ENCODE measurements at regions not wholly inside any gene's neighbourhood (a gene's known extent, or its start where the extent isn't known, plus 50 kb on each side); places are given as distances from the start of the nearest gene placed in this dataset.
"Not testable (repeated sequence)": the region's sequence is repeated elsewhere in the genome, so short reads cannot be mapped to it uniquely, and the experiment has no call there.

DNA sequence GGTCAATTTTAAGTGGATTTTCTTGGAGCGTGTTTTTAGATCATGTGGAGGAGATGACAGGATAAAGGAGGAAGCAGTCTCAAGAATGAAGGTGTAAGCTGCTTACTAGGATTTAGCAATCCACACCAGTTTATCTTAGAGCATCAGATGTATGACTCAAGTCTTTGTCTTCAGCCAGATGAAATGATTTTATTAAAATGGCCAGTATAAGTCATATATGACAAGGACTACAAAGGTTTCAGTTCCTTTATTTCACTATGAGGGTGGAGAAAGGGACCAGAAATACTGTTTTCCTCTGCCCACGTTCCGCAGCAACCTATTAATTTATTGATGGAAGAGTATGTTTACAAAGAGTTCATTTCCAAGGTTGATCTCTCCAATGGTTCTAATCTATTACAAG, 970.5 kb upstream of the SLC39A10 start:
- no peak for DNase-seq (ENCODE audit: low read depth)

DNA sequence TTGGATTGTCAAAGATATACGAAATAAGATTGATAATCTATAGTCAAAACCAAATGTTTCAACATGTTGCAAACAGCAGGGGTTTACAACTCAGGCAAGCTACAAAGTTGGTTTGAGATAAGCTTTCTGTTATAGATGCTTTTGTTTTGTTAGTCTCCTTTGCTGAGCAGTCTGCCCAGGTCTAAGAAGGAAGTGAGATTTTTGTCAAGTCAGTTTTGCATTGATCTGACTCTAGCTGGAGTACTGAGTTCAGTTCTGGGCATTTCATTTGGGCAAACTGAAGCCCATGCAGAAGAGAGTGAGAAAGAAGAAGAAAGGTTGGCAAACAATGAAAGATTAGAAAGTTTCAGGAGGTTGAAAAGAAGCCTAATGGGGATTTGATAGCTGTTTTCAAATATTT, 983.0 kb upstream of the SLC39A10 start:
- no peak for DNase-seq (ENCODE audit: low read depth)

DNA sequence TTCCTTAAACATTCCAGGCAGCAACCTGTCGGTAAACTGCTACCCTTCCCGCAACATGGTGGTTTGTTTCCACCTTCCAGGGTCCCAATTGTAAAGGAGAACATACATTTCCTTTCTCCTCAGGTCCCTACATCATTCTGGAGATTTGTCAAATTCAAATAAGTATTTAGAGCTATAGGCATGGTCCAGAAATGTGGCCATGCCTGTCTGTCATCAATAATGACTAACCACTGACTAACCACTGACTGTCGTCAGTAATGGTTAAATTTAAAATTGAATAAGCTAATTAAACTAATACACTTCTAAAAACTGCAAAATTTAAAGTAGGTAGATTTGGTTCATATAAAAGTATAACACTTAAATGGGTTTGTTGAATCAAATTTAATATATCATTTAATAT, 984.0 kb upstream of the SLC39A10 start:
- DNase-seq (ENCODE audit: low read depth): no peak

DNA sequence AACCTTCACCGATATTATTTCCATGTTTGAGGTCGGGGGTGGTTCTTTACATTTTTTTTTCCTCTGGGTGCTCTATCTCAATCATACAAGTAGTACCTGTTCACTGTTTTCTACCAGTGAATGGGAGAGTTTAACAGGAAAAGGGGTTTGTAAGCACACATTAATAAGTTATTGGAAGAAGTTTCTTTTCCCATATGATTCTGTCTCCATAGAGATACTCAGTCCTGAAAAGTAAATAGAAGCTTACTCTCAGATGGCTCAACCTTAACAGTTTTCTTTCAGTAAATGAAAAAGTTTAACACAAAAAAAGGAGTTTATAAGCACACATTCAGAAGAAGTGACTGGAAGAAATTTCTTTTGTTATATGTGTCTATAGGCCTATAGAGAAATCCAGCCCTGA, 995.6 kb upstream of the SLC39A10 start:
- DNase-seq (ENCODE audit: low read depth): no peak

DNA sequence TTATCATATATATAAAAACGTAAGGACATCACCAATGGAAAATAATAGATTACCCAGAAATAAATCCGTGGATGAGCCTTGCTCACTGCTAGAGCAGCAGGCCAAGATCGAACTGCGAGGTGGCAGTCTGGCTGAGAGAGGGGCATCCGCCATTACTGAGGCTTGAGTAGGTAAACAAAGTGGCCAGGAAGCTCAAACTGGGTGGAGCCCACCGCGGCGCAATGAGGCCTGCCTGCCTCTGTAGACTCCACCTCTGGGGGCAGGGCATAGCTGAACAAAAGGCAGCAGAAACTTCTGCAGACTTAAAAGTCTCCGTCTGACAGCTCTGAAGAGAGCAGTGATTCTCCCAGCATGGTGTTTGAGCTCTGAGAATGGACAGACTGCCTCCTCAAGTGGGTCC, 1018.0 kb upstream of the SLC39A10 start:
- DNase-seq (ENCODE audit: low read depth): not testable (repeated sequence)

DNA sequence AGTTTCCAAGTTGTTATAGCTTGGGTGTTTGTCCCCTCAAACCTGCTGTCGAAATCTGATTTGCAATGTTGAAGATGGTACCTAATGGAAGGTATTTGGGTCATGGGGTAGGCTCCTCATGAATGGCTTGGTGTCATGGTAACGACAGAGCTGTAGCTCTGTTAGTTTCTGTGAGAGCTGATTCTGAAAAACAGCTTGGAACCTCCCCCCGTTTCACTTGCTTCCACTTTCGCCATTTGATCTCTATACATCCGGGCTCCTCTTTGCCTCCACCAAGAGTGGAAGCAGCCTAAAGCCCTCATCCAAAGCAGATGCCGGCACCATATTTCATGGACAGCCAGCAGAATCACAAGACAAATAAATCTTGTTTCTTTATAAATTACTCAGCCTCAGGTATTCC, 1035.1 kb upstream of the SLC39A10 start:
- DNase-seq (ENCODE audit: low read depth): no peak

DNA sequence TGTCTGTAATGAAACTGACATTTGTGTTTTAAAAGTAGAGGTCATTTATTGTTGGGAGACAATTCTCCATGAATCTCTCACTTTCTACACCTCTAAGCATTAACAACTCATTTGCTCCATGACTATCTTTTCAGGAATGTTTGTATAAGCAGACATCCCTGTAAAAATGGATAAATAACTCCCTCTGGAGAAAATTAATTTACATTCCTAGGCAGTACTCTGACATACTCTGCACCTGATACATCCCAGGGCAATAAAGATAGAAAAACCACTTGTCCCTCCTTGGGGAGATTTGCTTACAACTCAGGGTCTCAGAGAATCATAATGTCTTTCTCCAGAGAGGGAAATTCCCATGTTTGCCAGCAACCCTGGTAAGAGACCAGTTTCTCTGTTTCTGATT, 1037.7 kb upstream of the SLC39A10 start:
- DNase-seq (ENCODE audit: low read depth): no peak

DNA sequence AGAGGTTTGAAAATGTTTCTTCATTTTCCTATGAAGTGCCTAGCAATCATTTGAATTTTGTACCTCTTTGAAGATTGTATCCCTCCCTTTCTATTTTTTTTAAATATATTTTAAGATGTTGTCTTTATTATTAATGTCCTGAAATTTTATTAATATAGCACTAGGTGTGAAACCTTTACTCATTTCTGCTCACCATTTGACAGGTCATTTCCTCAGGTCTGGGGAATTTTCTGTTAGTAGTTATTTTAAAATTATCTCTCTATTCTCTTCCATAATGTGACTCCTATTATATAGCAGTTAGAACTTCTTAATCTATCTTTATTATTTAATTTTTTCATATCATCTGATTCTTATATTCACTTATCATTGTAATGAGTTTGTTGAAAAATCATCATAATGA, 1038.6 kb upstream of the SLC39A10 start:
- no peak for DNase-seq (ENCODE audit: low read depth)

DNA sequence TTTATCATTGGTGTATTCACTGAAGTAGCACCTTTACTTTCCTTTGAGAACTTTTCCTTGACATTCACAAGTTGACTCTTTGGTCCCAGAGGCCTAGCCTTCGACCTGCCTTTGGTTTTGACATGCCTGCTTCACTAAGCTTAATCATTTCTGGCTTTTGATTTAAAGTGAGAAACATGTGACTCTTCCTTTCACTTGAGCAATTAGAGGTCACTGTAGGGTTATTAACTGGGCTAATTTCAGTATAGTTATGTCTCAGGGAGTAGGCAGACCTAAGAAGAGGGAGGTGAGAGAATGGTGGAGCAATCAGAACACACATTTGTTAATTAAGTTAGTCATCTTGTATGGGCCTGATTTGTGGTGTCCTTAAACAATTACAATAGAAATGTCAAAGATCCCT, 1040.7 kb upstream of the SLC39A10 start:
- no peak for DNase-seq (ENCODE audit: low read depth)

DNA sequence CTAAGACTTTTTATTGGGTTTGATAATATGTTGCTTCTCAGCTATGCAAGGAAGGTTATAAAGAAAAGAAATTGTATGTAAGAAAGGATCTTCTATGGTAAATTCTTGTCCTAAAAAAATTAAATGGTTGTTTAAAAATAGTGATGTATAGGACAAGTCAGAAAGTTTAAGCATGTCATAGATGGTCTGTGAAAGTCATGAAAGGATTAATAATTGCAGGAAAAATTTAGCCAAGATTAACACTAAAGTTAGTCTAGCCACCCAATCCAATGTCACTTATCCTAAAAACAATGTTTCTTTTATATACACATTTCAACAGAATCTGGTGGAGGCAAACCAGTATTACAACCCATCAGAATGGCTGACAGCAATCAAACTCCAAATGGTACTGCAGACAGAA, 1046.7 kb upstream of the SLC39A10 start:
- DNase-seq (ENCODE audit: low read depth): no peak

DNA sequence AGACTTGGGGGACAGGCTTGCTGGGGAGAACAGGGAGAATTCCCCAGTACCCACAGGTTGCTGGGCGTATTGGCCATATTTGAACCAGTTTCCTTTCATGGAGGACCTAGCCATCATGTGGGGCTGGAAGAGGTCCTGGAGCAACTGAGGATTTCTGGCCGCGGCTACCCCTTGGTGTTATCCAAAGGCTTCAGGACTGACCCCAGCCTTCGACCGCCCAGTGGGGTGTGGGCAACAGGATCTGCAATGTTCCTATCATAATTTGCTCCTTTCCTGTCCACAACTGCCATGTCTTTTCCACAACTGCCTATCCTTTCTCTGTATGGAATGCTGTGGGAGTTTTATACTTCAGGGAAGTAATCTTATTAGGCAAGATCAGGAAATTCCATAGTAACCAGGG, 1053.6 kb upstream of the SLC39A10 start:
- no peak for DNase-seq (ENCODE audit: low read depth)

DNA sequence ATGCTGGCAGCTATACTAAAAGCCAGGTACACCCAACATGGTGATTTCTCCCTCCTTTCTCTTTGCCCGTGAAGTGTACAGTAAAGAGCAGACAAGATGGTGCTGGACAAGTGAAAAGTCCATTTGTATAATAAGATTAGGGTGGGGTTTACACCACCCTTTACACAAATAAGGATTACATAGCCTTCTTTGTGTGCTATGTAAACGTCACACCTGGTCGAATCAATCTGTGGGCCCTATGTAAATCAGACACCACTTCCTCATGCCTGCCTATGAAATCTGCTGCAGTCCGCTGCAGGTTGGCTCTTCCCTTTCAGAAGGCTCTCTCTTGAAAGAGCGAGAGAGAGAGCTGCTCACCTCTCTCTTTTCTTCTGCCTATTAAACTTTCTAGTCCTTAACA, 1054.3 kb upstream of the SLC39A10 start:
- DNase-seq (ENCODE audit: low read depth): no peak

DNA sequence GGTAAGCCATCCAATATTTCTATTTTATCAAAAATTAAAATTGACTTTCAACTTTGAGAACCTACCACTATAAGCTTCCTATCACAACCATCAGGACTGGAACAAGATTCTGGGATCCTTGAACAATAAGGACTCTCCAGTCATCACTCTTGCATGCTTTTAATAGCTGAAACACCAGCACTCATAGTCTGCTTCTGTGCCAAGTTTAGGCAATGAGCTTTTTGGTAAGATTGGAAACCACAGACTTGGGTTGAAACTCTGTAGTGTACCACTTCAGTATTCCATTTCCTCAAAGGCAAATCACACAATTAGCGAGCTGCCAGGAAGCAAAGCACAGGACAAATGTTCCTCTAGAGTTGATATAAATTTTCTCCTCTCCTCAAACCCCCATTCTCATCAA, 1065.8 kb upstream of the SLC39A10 start:
- no peak for DNase-seq (ENCODE audit: low read depth)

DNA sequence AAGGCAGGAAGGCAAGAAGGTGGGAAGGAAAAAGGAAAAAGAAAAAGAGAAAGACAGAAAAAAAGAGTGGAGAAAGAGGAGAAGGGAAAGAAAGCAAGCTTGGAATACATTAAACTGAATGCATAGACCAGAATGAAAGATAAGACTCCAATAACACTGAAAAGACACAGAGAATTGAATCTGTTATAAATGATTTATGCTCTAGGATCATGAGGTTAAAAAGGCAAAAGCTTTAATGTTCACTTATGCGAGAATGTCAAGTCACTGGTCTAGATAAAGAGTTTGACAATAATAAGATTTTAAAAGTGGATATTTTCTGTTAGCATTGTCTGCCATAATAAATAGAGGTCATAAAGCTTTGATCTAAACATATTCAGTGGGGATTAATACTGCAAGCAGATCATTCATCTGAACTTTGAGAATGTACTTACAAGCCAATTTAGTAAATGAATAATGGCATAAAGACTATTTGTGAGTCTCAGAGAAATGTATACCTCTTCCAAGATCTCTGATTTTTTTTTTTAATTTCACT, 1069.2 kb upstream of the SLC39A10 start:
- DNase-seq (ENCODE audit: low read depth): no peak

DNA sequence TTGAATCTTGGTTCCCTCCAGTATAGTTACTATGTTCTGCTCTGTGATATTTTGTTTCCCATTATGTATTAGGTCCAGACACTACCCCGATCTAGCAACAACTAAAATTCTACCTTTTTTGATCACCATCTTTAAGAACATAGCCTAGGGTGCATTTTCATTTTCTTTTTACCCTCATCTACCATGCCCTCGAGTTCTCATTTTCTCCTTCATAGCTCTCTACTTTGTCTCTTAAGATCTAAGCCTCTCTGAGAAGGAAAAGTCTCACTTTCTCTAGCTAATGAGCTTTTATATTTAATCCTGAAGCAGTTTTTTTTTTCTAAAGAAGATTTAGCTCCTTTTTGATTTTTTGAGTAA, 1089.4 kb upstream of the SLC39A10 start:
- no peak for DNase-seq (ENCODE audit: low read depth)

DNA sequence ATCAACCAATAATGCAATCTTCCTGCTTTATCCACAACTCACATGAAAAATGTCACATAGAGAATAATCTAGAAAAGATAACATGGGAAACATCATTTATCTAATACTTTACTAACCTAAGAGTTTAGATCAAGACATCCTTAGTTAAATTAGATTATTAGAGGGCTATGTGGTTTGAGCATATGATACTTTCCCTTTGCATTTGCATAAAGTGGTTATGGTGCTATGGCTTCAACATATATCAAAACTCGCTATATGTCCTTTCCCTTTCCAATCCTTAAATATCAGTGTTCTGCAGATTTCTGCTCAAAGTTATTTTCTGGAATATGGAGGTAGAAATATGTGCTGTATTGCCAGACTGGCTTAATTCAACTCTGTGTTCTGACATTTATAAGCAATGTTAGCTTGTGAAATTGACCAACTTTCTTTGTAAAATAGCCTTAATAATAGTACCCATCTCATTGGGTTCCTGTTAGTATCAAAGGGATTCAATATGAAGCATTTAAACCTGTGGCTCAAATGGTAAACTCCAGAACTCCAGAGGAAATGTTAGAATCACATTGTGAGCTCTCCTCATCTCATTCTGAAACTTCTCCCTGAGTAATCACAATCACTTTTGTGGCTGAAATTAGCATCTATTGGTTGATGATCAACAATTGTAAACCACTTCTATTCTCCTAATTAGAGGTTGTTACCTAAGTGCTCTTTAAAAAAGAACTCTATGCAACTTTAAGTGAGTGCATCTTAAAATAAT, 1089.9 kb upstream of the SLC39A10 start:
- DNase-seq (ENCODE audit: low read depth): no peak

DNA sequence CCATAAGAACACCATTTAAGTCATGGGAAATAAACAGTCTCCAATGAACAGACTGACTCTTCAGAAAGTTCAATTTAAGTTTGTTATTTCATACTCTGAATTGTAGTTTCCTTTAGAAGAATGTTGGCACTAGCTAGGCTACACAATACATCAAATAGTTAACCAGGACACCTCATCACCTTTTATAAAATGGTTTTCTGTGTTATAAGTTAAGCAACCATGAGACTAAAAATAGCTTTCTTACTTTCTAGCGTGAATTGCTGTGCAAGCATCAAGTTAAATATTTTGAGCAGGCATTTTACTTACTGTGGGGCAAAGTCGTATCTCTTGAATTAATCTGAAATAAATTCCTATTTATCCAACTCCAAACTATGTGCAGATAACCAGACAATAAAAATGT, 1092.6 kb upstream of the SLC39A10 start:
- DNase-seq (ENCODE audit: low read depth): no peak

DNA sequence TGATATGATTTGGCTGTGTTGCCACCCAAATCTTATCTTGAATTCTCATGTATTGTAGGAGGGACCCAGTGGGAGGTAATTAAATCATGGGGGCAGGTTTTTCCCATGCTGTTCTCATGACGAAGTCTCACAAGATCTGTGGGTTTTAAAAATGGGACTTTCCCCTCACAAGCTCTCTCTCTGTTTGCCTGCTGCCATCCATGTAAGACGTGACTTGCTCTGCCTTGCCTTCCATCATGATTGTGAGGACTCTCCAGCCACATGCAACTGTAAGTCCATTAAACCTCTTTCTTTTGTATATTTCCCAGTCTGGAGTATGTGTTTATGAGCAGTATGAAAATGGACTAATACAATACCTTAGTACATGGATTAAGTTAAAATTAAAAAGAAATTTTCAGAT, 1094.7 kb upstream of the SLC39A10 start:
- no peak for DNase-seq (ENCODE audit: low read depth)

DNA sequence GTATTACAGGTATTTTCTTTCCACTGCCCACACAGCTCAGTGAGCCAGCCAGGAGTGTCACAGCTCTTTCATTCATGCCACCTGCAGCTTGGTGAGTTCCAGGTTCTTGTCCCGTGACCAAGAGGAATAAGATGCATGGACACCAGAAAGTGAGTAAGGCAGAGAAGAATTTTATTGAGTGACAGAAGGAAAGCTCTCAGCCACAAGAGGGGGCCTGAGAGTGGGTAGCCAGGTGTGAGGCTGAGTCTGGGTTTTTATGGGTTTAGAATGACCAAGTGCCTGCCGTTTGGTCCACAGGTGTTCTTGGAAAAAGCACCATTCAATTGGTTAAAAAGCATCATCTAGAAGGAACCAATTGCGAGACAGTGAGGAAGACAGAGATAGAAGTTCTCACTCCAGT, 1097.1 kb upstream of the SLC39A10 start:
- DNase-seq (ENCODE audit: low read depth): no peak

DNA sequence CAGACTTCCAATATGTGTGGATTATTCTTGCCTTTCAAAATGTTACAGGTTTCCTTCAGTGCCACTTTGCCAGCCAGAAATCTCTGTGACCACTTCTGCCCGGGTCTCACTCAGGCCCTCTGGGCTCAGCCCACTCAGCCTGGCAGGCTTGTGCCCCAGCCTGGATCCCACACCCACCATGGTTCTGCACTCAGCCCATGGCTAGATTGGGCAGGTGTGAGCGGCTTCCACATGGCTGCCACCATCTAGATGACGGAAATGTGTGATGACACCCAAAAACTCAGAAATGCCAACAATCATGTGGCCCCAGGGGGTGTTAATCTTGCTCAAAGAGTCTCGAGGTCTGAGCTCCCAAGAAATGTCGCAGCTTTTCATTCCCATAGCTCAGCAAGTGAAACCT, 1097.5 kb upstream of the SLC39A10 start:
- DNase-seq (ENCODE audit: low read depth): no peak

DNA sequence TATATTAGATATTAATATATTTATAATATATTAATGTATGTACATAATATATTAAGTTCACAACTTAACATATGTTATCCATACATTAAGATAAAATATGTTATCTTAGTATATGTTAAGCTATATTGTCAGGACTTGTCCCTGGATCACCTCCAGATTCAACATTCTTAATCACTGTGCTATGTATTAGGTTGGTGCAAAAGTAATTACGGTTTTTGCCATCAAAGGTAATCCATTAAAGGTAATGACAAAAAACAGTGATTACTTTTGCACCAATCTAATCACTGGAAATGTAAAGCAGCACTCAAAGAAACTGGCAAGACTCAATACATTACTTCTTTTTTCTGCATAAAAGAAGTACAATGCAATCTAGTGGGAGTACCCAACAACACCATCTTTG, 1099.0 kb upstream of the SLC39A10 start:
- DNase-seq (ENCODE audit: low read depth): no peak

DNA sequence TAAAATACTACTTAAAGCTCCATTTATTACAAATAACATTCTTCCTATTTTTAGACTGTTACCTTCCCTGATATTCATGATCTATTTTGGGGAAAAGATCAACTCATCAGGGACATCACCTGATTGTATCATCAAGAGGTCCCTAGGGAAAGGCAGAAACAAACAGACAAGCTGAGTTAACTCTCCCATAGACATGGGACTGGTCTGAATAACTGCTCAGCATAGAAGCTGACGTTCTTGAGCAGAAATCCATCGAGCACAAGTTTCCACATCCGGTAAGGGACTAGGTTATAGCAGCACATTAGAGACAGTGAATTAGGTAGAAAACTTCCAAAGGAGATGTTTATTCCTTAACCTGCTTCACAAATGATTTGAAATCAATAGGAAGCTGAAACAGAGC, 1100.4 kb upstream of the SLC39A10 start:
- DNase-seq (ENCODE audit: low read depth): no peak

DNA sequence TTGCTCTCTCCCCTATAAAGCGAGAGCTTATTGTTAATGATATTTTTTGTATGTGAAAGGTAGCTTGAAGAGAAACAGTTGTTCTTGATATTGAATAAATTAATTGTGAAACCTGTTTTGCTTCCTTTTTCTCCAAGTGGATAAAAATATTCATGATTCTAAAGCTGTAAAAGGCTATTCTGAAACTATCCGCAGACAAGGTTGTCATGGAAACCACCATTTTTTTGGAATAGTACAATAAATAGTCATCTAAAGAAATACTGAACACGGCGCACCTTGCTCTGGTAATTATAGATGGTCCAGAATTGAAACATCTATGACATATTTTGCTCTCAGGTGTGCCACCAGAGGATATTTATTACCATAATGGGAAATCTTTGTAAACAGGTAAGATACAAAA, 1103.0 kb upstream of the SLC39A10 start:
- no peak for DNase-seq (ENCODE audit: low read depth)

DNA sequence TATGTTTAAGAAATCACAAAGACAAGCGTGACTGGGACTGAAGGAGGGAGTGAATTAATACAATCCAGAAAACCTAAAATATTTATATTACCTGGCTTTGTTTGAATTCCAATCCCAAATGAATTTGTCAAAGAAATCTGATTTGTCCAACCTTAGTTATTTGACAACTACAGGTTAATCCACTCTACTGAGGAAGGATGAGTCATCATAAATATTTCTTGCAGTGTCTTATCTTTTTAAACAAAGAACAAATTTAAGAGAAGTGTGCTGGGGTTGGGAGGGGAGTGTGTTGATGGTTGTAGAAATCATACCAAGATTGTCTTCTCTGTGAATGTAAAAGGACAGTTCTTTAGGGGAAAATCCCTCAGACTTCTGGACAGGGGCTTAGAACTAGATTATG, 1106.3 kb upstream of the SLC39A10 start:
- no peak for DNase-seq (ENCODE audit: low read depth)

DNA sequence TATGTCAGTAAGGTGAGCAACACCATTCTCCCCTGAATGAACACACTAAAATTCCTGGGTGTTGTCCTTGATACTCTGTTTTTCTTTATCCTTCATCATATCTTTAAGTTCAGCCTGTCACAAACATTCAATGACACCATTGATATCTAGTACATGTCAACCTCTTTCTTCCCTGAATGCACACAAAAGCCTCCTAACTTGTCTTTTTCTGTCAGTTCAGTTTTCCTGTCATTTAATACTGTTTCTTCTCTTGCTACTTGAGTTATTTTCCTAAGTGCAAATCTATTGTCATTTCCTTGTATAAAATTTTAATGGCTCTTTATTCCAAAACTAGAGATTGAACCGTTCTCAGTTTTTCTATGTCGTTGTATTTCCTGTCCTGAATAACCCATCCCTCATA, 1107.6 kb upstream of the SLC39A10 start:
- DNase-seq (ENCODE audit: low read depth): no peak

All from stimulated activated CD4-positive, alpha-beta T cell treated with anti-CD3 and anti-CD28 coated beads, Interleukin-2, amount 100 ng/mL, for 4 hours (primary cell).